Left colon (tissue), 2 donors: ENCODE measurements at regions not wholly inside any gene's neighbourhood (a gene's known extent, or its start where the extent isn't known, plus 50 kb on each side); places are given as distances from the start of the nearest gene placed in this dataset.
A peak's percentile ranks its signal among the peaks of the same experiment; 100 is the strongest.
"Not testable (repeated sequence)": the region's sequence is repeated elsewhere in the genome, so short reads cannot be mapped to it uniquely, and the experiment has no call there.

ENCODE experiments used
- ATAC-seq: fragments of 200-7000 bp; cut with Tn5 transposase; one replicate; pipeline ENCODE4 v1.9.1; 2020; ENCODE audit warnings: mild to moderate bottlenecking, moderate library complexity
- DNase-seq, 2 donors: peaks; one replicate each; pipeline ENCODE4 v3.0.0-alpha.2; 2020
- intact Hi-C, 2 donors: fragments of 100-400 bp; cut with DNase I in 1 of 2; cut with micrococcal nuclease in 1 of 2; formaldehyde crosslinking; loops; one replicate each; pipeline versions ENCODE4 v1.11.2 to v1.14.0; 2022; cut with DNase I, micrococcal nuclease
- donor health status: DM: no; HTN: no; CAD: no.
- donor health status: DM: yes; HTN: yes; CAD: no.

DNA sequence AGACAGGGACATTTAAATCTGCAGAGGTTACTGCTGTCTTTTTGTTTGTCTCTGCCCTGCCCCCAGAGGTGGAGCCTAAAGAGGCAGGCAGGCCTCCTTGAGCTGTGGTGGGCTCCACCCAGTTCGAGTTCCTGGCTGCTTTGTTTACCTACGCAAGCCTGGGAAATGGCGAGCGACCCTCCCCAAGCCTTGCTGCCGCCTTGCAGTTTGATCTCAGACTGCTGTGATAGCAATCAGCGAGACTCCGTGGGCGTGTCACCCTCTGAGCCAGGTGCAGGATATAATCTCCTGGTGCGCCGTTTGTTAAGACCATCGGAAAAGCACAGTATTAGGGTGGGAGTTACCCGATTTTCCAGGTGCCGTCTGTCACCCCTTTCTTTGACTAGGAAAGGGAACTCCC lies 93.3 kb downstream of the ANKRD30BL start:
- DNase-seq, ATAC-seq, intact Hi-C loops: not testable (repeated sequence)

DNA sequence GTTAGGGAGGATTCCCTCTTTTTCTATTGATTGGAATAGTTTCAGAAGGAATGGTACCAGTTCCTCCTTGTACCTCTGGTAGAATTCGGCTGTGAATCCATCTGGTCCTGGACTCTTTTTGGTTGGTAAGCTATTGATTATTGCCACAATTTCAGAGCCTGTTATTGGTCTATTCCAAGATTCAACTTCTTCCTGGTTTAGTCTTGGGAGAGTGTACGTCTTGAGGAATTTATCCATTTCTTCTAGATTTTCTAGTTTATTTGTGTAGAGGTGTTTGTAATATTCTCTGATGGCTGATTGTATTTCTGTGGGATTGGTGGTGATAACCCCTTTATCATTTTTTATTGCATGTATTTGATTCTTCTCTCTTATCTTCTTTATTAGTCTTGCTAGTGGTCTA lies 96.4 kb downstream of the ANKRD30BL start:
- intact Hi-C loops: not testable (repeated sequence)

DNA sequence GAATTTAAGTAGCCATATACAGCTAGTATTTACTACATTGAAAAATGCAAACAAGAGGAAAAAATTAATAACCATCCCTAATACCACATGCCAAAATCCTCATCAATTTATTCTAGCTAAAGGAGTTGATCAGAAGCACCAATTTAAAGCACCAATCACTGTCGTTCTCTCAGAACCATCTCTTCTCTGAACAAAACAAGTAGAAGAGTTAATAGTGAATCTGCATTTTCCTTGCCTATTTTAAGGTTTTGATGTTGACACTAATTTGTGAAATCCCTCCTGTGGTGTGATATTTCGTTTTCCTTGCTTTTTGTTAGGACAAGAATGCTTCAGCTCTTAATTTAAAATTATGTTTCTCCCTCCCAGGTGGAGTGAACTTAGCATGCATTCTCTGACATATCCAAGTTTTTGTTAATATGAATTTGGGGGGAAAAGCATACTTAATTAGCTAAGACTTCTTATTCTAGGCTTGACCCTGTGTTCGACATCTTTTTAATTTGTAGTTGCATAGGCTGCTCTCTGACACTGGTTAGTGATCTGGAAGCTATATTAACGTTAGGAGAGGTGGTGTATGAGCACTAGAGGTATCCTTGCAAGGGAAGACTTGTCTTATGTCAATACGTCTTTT lies 122.0 kb downstream of the ANKRD30BL start:
- intact Hi-C loops, DNase-seq, ATAC-seq: not testable (repeated sequence)

More for the DNA sequence above, 96.4 kb downstream of the ANKRD30BL start:
- not testable (repeated sequence) for ATAC-seq, DNase-seq

DNA sequence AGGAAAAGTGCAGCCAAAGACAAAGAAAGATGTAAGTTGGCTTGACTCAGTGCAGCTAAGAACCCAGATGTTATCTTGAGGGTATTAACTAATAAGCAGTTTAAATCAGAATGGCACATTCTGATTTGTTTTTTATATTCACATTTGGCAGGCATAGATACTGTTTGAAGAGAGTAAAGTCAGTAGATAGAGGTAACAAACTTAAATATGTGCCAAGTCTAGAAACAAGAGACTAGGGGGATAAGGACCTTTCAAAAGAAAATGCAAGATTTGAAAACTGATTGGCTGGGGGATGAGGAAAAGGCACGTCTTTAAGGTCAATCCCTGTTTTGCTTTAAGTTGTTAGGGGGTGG lies 122.9 kb downstream of the ANKRD30BL start:
- DNase-seq, ATAC-seq, intact Hi-C loops: not testable (repeated sequence)

DNA sequence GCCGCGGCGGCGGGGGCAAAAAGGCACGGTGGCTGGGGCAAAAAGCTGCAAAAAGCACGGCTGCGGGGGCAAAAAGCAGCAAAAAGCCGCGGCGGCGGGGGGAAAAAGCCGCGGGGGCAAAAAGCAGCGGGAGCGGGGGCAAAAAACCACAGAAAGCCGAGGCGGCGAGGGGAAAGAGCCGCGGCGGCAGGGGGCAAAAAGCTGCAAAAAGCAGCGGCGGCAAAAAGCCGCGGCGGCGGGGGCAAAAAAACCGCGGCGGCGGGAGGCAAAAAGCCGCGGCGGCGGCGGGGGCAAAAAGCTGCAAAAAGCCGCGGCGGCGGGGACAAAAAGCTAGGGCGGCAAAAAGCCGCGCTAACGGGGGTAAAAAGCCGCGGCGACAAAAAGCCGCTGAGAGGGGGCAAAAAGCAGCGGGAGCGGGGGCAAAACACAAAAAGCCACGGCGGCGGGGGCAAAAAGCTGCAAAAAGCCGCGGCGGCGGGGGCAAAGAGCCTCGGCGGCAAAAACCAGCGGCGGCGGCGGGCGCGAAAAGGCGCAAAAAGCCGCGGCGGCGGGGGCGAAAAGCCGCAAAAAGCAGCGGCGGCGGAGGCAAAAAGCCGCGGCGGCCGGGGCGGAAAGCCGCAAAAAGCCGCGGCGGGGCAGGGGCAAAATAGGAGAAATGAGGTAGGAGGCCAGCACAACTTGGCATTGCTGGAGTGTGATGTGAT lies 123.4 kb downstream of the ANKRD30BL start:
- intact Hi-C loops: no loop called here
- DNase-seq (no peak), ATAC-seq (no peak)

DNA sequence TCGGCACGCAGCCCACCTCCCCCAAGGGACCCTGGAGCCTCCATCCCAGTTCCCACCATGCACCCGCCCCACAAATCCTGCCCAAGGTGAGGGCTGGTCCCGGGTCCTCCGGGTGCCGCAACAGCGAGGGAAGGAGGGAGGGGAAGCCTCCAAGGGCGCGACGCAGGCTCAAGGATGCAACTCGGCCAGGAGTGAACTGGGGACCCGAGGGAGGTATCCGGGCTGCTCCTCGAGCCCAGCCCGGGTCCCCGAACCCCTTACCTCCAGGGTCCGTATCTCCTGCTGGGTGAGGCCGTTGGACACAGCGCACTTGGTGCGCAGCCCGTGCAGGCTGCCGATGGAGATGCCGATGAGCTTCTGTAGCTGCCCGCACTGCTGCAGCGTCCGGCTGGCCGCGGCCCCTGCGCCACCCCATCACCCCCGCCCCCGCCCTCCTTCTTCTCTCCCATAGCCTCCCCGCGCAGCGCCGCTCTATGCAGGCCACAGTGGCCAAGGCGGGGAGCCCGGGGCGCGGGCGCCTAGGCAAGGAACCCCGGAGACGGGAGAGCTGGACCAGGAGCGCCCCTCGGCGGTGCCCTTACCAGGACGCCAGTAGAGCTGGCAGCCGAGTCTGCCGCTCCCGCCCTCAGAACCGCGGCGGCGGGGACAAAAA lies 124.1 kb downstream of the ANKRD30BL start:
- DNase-seq (peak in 1 of 2 donors; percentile 5), ATAC-seq (no peak)
- intact Hi-C loops: no loop called here

DNA sequence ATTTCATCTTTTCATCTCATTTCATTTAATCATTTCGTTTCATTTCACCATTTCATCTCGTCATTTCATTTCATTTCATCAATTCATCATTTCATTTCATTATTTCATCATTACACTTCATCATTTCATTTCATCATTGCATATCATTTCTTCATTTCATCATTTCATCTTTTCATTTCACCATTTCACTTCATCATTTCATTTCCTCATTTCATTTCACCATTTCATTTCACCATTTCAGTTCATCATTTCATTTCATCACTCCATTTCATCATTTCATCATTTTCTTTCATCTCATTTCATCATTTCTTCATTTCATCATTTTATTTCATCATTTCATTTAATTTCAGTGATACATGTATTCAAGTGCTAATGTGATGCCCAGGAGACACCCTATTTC lies 127.1 kb downstream of the ANKRD30BL start:
- ATAC-seq: no peak
- intact Hi-C loops: no loop called here
- DNase-seq: no peak

DNA sequence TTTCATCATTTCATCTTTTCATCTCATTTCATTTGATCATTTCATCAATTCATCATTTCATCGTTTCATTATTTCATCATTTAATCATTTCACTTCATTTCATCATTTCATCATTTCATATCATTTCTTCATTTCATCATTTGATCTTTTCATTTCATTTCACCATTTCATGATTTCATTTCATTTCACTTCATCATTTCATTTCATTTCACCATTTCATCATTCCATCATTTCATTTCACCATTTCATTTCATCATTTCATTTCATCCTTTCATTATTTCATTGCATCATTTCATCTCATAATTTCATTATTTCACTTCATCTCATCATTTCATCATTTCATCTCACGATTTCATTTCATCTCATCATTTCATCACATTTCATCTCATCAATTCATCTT lies 127.8 kb downstream of the ANKRD30BL start:
- ATAC-seq: no peak
- intact Hi-C loops: no loop called here
- no peak for DNase-seq

DNA sequence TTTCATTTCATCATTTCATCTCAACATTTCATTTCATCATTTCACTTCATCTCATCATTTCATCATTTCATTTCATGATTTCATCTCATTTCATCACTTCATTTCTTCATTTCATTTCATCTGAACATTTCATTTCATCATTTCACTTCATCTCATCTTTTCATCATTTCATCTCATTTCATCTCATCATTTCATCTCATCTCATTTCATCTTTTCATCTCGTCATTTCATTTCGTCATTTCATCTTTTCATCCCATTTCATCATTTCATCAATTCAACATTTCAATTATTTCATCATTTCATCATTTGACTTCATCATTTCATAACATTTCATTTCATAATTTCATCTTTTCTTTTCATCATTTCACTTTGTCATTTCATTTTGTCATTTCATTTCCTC lies 128.4 kb downstream of the ANKRD30BL start:
- ATAC-seq (no peak), DNase-seq (no peak)
- intact Hi-C loops: no loop called here

DNA sequence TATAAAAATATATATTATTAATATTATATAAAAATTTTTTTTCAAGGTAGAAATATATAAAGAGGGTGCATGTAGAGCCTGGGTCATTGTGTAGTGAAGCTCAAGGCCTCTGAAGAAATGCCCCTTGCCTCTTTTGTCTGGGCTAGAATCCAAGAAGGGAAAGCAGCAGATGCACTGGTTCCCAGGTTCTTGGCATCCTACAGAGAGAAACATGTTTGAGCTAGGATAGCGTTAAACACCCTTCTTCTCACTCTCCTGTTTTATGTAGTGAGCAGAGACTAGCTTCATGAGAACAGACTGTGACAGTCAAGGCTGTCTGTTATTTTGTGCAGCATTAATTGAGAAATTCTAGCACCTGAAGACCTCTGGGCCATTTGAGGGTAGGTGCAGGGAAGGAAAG lies 149.7 kb downstream of the ANKRD30BL start:
- intact Hi-C loops: not testable (repeated sequence)

DNA sequence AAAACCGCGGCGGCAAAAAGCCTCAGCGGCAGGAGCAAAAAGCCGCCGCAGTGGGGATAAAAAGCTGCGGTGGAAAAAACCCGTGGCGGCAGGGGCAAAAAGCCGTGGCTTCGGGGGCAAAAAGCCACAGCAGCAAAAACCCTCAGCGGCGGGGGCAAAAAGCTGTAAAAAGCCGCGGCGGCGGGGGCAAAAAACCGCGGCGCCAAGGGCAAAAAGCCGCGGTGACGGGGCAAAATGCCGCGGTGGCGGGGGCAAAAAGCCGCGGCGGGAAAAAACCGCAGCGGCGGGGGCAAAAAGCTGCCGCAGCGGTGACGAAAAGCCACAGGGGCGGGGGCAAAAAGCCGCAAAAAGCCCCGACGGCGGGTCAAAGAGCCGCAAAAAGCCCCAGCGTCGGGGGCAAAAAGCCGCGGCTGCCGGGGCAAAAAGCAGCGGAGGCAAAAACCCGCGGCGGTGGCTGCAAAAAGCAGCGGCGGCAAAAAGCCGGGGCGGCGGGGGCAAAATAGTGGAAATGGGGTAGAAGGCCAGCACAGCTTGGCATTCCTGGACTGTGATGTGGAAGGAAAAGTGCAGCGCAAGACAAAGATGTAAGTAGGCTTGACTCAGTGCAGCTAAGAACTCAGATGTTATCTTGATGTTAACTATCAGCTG lies 151.8 kb downstream of the ANKRD30BL start:
- intact Hi-C loops: no loop called here
- DNase-seq (no peak), ATAC-seq (no peak)

More for the DNA sequence above, 149.7 kb downstream of the ANKRD30BL start:
- not testable (repeated sequence) for DNase-seq, ATAC-seq

DNA sequence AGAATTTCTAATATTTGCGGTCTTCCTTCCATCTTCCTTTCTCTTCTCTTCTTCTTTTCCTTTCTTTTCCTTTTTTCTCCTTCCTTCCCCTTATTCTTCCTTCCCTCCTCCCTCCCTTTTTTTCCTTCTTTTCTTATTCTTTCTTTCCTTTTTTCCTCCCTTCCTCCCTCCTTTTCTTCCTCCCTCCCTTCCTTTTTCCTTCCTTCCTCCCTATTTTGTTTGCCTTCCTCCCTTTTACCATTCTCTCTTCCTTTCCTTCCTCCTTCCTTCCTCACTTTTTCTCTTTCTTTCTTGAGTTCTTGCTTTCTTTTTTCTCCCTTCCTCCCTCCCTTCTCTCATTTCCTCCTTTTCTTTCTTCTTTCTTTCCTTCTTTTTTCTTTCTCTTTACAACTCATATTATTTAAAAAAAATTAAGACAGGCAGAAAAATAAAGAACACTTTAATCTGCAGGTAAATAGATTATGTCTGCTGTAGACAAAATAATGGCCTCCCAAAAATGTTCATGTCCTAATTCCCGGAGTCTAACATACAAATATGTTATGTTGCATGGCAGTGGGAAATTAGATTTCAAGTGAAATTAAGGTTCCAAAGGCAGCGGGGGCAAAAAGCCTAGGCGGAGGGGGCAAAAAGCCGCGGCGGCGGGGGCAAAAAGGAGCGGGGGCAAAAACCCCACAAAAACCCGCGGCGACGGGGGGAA lies 152.4 kb downstream of the ANKRD30BL start:
- intact Hi-C loops: no loop called here
- DNase-seq: no peak
- no peak for ATAC-seq

DNA sequence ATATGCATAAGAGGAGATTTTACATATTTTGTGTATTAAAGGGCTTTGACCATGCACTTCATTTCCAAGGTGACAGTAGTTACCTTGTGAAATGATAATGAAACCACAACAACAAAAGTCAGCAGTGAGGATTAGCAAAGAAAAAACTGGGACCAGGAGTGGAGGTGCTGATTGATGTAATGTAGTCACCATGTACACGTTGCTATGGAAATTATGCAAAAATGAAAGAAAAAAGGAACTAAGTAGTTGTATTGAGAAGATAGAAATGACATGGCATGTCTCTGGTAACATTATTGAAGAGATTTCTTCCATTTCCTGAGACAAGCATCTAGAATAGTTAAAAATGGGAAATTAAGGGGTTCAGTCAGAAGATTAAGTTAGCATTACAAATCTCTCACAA lies 171.0 kb downstream of the ANKRD30BL start:
- intact Hi-C loops, ATAC-seq, DNase-seq: not testable (repeated sequence)

DNA sequence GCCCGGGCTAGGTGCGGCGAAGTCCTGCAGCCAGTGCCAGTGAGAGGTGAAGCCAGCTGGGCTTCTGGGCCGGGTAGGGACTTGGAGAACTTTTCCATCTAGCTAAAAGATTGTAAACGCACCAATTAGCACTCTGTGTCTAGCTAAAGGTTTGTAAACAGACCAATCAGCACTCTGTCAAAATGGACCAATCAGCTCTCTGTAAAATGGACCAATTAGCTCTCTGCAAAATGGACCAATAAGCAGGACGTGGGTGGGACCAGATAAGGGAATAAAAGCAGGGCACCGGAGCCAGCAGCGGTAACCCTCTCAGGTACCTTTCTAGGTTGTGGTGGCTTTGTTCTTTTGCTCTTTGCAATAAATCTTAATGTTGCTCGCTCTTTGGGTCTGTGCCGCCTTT lies 195.1 kb downstream of the ANKRD30BL start:
- DNase-seq, ATAC-seq, intact Hi-C loops: not testable (repeated sequence)

DNA sequence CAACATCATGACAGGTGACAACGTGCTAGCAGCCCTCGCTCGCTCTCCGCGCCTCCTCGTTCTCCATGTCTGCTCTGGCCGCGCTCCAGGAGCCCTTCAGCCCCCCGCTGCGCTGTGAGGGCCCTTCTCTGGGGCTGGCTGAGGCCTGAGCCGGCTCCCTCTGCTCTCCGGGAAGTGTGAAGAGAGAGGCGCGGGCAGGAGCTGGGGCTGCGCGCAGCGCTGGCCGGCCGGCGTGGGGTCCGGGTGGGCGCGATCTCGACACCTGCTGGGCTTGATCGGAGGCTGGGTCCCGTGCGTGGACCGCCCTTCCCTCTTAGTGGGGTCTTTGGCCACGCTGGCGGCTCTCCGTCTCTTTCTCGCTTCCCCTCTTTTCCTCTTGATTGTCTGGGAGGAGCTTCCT lies 195.5 kb downstream of the ANKRD30BL start:
- intact Hi-C loops: no loop called here
- DNase-seq: no peak
- ATAC-seq: no peak

DNA sequence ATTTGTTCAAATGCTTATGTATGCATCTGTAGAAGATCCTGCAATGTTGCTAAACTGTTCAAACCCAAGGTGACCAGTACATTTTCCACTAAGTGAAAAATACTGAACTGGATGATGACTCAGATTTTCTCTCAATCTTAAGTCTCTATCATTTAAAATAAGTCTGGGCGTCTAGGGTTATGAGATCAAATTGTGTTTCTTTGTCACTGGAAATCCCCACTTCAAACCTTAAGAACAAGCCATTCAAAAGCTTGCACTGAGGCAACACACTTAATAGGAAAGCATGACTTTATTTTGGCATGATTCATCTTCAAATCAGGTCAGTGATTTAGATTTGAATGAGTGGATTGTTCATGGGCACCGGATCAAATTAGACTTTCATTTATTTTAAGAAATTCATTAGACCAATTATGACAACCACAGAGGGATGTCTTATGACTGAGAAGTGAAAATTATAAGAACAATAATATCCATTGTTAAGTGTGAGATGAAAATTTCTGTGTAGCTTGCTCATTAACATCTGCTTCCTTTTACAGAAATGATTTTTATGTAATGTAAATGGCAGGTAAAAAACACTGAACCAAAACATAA lies 203.6 kb downstream of the ANKRD30BL start:
- ATAC-seq, intact Hi-C loops: not testable (repeated sequence)

DNA sequence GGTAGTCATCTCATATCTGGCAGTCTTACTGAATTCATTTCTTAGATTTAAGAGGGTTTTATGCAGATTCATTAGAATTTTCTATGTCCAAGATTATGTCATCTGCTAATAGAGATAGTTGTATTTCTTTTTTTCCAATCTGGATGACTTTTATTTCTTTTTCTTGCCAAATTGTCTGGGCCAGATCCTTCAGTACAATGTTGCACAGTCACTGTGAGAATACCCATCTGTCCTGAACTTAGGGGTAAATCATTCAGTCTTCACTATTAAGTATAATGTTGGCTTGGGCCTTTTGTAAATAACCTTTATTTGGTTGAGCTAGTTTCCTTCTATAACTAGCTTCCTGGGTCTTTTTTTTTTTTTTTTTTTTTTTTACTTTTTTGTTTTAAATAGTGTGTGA lies 213.1 kb downstream of the ANKRD30BL start:
- DNase-seq, intact Hi-C loops, ATAC-seq: not testable (repeated sequence)

More for the DNA sequence above, 203.6 kb downstream of the ANKRD30BL start:
- DNase-seq: not testable (repeated sequence)

DNA sequence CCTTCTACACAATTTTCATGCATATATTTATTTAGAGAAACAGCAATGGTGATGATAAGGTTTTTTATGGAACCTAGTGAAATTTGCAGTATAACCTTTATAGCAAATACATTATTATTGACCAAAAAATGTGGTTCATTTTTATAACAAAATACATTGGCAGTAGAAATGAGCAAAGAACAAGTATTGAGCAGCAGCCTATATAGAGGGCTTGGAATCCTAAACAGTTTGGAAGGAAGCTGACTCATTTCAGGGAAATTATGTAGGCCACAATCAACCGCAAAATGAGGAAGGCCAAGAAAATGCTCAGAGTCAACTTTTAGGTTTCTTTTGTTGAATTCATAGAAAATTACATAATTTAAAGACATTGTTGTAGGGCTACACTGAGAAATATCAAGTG lies 238.5 kb downstream of the ANKRD30BL start:
- intact Hi-C loops, DNase-seq, ATAC-seq: not testable (repeated sequence)
